SK-N-SH (cell line): ENCODE measurements at regions not wholly inside any gene's neighbourhood (a gene's known extent, or its start where the extent isn't known, plus 50 kb on each side); places are given as distances from the start of the nearest gene placed in this dataset.

Experiments used
- CTCF ChIA-PET: fragments of 300-600, 350-600 bp; formaldehyde crosslinking; extraction: SDS; loops from one replicate; lab custom pipeline; 2021; lab: Yijun Ruan, JAX
- POLR2A ChIA-PET: fragments of 350-600 bp; sonication (Branson Sonifier 250); formaldehyde crosslinking; extraction: SDS; loops from one replicate; lab custom pipeline; 2020; ENCODE audit warnings: antibody characterized with exemption, inconsistent platforms; lab: Yijun Ruan, JAX
- DNase-seq: peaks from one replicate; pipeline ENCODE4 v3.0.0; 2012
- H2AFZ ChIP-seq: fragments of 200-600 bp; sonication (generic); 2 replicates; pipeline ENCODE4 v1.8.1; 2016; ENCODE audit warnings: antibody characterized with exemption, mild to moderate bottlenecking, low read depth
- H3F3A ChIP-seq: fragments of 200-600 bp; sonication (generic); replicated peaks from 2 replicates; pipeline ENCODE3; 2016; ENCODE audit warnings: antibody characterized with exemption, mild to moderate bottlenecking; ENCODE audit not compliant: insufficient read depth
- H3K27ac ChIP-seq, 2 experiments: fragments of 200-500 bp in 1 of 2; fragments of 200-600 bp in 1 of 2; sonication (Bioruptor generic) in 1 of 2; sonication (generic), shearing (Covaris generic) in 1 of 2; 2 replicates each; pipeline versions ENCODE4 v1.5.1 to v1.6.1; 2014 to 2016; ENCODE audit warnings: low read depth in 2 of 2, inconsistent platforms in 1 of 2, low read length in 1 of 2, mild to moderate bottlenecking in 1 of 2, mixed read lengths in 1 of 2
- H3K27me3 ChIP-seq: fragments of 200-600 bp; sonication (generic), shearing (Covaris generic); 2 replicates; pipeline ENCODE4 v1.6.1; 2016; ENCODE audit warnings: mixed run types; ENCODE audit not compliant: insufficient read depth
- H3K36me3 ChIP-seq, 2 experiments: fragments of 200-500 bp in 1 of 2; fragments of 200-600 bp in 1 of 2; sonication (Bioruptor generic) in 1 of 2; sonication (generic) in 1 of 2; replicated peaks in 1 of 2; 2 replicates each; pipeline versions ENCODE3 to v1.5.1; 2014 to 2016; ENCODE audit warnings: low read length in 1 of 2, mild to moderate bottlenecking in 1 of 2; ENCODE audit not compliant: insufficient read depth in 2 of 2, control insufficient read depth in 1 of 2
- H3K4me1 ChIP-seq, 2 experiments: fragments of 200-500 bp in 1 of 2; fragments of 200-600 bp in 1 of 2; sonication (Bioruptor generic) in 1 of 2; sonication (generic), shearing (Covaris generic) in 1 of 2; 2 replicates each; pipeline versions ENCODE4 v1.5.1 to v1.6.1; 2014 to 2016; ENCODE audit warnings: low read depth in 1 of 2, low read length in 1 of 2, mixed run types in 1 of 2; ENCODE audit not compliant: insufficient read depth in 2 of 2, control insufficient read depth in 1 of 2
- H3K4me2 ChIP-seq: fragments of 200-600 bp; sonication (generic), shearing (Covaris generic); 2 replicates; pipeline ENCODE4 v1.6.1; 2017; ENCODE audit warnings: mixed run types
- H3K4me3 ChIP-seq, 2 experiments: fragments of 200-500 bp in 1 of 2; fragments of 200-600 bp in 1 of 2; sonication (Bioruptor generic) in 1 of 2; sonication (generic), shearing (Covaris generic) in 1 of 2; 2 replicates each; pipeline versions ENCODE4 v1.5.1 to v1.8.1; 2014 to 2016; ENCODE audit warnings: low read depth in 2 of 2, inconsistent platforms in 1 of 2, low read length in 1 of 2, mild to moderate bottlenecking in 1 of 2, mixed read lengths in 1 of 2, moderate library complexity in 1 of 2
- H3K79me2 ChIP-seq: fragments of 200-600 bp; sonication (generic); 2 replicates; pipeline ENCODE4 v1.8.1; 2017; ENCODE audit warnings: mild to moderate bottlenecking; ENCODE audit not compliant: insufficient read depth
- H3K9ac ChIP-seq: fragments of 200-600 bp; sonication (generic); 2 replicates; pipeline ENCODE4 v1.6.1; 2017; ENCODE audit warnings: mixed run types
- H3K9me2 ChIP-seq: fragments of 200-600 bp; sonication (generic); 2 replicates; pipeline ENCODE4 v1.6.1; 2017; ENCODE audit warnings: mixed run types
- H3K9me3 ChIP-seq: fragments of 200-600 bp; sonication (generic); 2 replicates; pipeline ENCODE4 v1.6.1; 2017; ENCODE audit warnings: mixed run types, mild to moderate bottlenecking, moderate library complexity
- H4K20me1 ChIP-seq: fragments of 200-600 bp; sonication (generic); 2 replicates; pipeline ENCODE4 v1.6.1; 2017; ENCODE audit warnings: mild to moderate bottlenecking, mixed run types; ENCODE audit not compliant: insufficient read depth
- CTCF ChIP-seq: fragments of 200-600 bp; sonication (generic); IDR thresholded peaks from 2 replicates; pipeline ENCODE4 v1.6.1; 2017; ENCODE audit warnings: antibody characterized with exemption, mild to moderate bottlenecking, moderate library complexity
- ELF1 ChIP-seq: IDR thresholded peaks from 2 replicates; pipeline ENCODE4 v1.4.0; 2012
- EP300 ChIP-seq, 2 experiments: IDR thresholded peaks; 2 replicates each; pipeline versions ENCODE4 v1.4.0 to v1.6.1; 2012; ENCODE audit warnings: borderline replicate concordance in 1 of 2, low read depth in 1 of 2, low read length in 1 of 2
- FOSL2 ChIP-seq: IDR thresholded peaks from 2 replicates; pipeline ENCODE4 v1.4.0; 2012; ENCODE audit warnings: low read depth, mild to moderate bottlenecking, moderate library complexity, borderline replicate concordance
- GATA2 ChIP-seq: sonication (generic); formaldehyde crosslinking; IDR thresholded peaks from 2 replicates; pipeline ENCODE4 v1.5.0; 2020; ENCODE audit warnings: mild to moderate bottlenecking, missing genetic modification reagents
- JUND ChIP-seq: IDR thresholded peaks from 2 replicates; pipeline ENCODE4 v1.4.0; 2012
- MEF2A ChIP-seq: IDR thresholded peaks from 2 replicates; pipeline ENCODE4 v1.4.0; 2012; ENCODE audit warnings: low read depth, borderline replicate concordance
- MXI1 ChIP-seq: IDR thresholded peaks from 2 replicates; pipeline ENCODE4 v1.6.1; 2012; ENCODE audit warnings: mild to moderate bottlenecking, low read depth, low read length, improper control_type of control experiment
- NFIC ChIP-seq: IDR thresholded peaks from 2 replicates; pipeline ENCODE4 v1.4.0; 2012; ENCODE audit warnings: borderline replicate concordance
- RCOR1 ChIP-seq: fragments of 150-350 bp; IDR thresholded peaks from 2 replicates; pipeline ENCODE4 v1.6.1; 2017; ENCODE audit warnings: antibody characterized with exemption, low read length
- SIN3A ChIP-seq: IDR thresholded peaks from 2 replicates; pipeline ENCODE4 v1.6.1; 2012; ENCODE audit warnings: low read depth, mild to moderate bottlenecking, low read length, moderate library complexity, borderline replicate concordance
- TEAD4 ChIP-seq: IDR thresholded peaks from 2 replicates; pipeline ENCODE4 v1.4.0; 2012; ENCODE audit warnings: mild to moderate bottlenecking, borderline replicate concordance; ENCODE audit not compliant: insufficient read depth
- YY1 ChIP-seq: IDR thresholded peaks from 2 replicates; pipeline ENCODE4 v1.4.0; 2012; ENCODE audit warnings: low read depth, mild to moderate bottlenecking
- WGBS: methylation state at CpG from one replicate; pipeline ENCODE4 v1.1.6; 2017; ENCODE audit warnings: low lambda C conversion rate; 5-methylcytosine and 5-hydroxymethylcytosine counted together

GRCh38 chr3:103937094-103937493, 1429.6 kb upstream of the ALCAM start:
- H4K20me1 ChIP-seq: no peaks in the 10 kb centered on the region
- no peak overlapping the region for H3K9ac ChIP-seq
- no peak for DNase-seq
- H3K79me2 ChIP-seq: no peaks in the 10 kb centered on the region
- no peak overlapping the region for H3K4me3 ChIP-seq
- H3F3A ChIP-seq: no peaks in the 10 kb centered on the region
- POLR2A ChIA-PET: no interaction called here
- no peaks in the 10 kb centered on the region for H3K27me3 ChIP-seq
- H3K4me1 ChIP-seq: no peaks in the 10 kb centered on the region
- H3K36me3 ChIP-seq: no peaks in the 10 kb centered on the region
- H3K4me2 ChIP-seq: no peak overlapping the region
- H2AFZ ChIP-seq: no peak overlapping the region
- CTCF ChIA-PET: no interaction called here
- TF ChIP-seq MEF2A (no peak), SIN3A (no peak), TEAD4 (no peak), RCOR1 (no peak), MXI1 (no peak), FOSL2 (no peak), CTCF (no peak), JUND (no peak)
- H3K9me3 ChIP-seq: no peaks in the 10 kb centered on the region
- no peak overlapping the region for H3K27ac ChIP-seq
- H3K9me2 ChIP-seq: no peaks in the 10 kb centered on the region; the same call in 1 of the 2 replicates

GRCh38 chr3:103947062-103947461, 1419.6 kb upstream of the ALCAM start:
- Histone ChIP-seq H3K4me1 (peaks cover 2 to 4% of the 10 kb centered on the region in 2 experiments; a peak in 1 of 4 replicates), H3K36me3 (no peaks in the 10 kb centered on the region), H3K4me3 (no peak overlapping the region), H3K4me2 (no peak overlapping the region), H2AFZ (no peak overlapping the region), H3K79me2 (no peaks in the 10 kb centered on the region), H3K27ac (no peak overlapping the region), H3K9ac (no peak overlapping the region), H3F3A (peaks cover 2% of the 10 kb centered on the region), H4K20me1 (no peaks in the 10 kb centered on the region), H3K27me3 (no peaks in the 10 kb centered on the region), H3K9me2 (no peaks in the 10 kb centered on the region), H3K9me3 (no peaks in the 10 kb centered on the region)
- ChIA-PET POLR2A (no interaction called here), CTCF (interaction anchor here (0.8 kb wide), 1 partner anchor 25 kb away, joined by 3 read pairs; no protein-coding TSS in a partner anchor)
- WGBS: 48% methylated on average over 2 of the region's 2 CpGs
- TF ChIP-seq NFIC (no peak), ELF1 (no peak), YY1 (no peak), GATA2 (no peak), EP300 (IDR thresholded peaks at IDR 0.05; ENCODE audit: borderline replicate concordance in 1 of 2, low read depth in 1 of 2, low read length in 1 of 2) (no peak)
- DNase-seq: no peak
